ENCODE measurements at regions not wholly inside any gene's neighbourhood (a gene's known extent, or its start where the extent isn't known, plus 50 kb on each side); places are given as distances from the start of the nearest gene placed in this dataset.
A peak's percentile ranks its signal among the peaks of the same experiment; 100 is the strongest.

DNA sequence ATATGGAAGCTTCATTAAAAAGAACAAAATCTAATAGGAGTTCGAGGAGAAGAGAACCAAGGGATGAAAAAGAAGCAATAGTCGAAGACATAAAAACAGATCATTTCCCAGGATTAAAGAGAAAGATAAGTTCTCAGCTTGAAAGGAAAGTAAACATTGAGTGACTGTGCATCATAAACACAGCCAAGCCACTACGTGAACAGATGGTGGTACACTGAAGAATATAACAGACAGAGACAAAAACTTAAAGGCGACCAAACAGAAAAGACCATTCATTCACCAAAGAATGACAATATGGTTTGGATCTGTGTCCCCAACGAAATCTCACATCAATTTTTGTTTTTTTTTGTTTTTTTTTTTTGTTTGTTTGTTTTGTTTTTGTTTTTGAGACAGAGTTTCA is 210.8 kb upstream of the LINGO1 start:
- TF ChIP-seq, protein P1, sequence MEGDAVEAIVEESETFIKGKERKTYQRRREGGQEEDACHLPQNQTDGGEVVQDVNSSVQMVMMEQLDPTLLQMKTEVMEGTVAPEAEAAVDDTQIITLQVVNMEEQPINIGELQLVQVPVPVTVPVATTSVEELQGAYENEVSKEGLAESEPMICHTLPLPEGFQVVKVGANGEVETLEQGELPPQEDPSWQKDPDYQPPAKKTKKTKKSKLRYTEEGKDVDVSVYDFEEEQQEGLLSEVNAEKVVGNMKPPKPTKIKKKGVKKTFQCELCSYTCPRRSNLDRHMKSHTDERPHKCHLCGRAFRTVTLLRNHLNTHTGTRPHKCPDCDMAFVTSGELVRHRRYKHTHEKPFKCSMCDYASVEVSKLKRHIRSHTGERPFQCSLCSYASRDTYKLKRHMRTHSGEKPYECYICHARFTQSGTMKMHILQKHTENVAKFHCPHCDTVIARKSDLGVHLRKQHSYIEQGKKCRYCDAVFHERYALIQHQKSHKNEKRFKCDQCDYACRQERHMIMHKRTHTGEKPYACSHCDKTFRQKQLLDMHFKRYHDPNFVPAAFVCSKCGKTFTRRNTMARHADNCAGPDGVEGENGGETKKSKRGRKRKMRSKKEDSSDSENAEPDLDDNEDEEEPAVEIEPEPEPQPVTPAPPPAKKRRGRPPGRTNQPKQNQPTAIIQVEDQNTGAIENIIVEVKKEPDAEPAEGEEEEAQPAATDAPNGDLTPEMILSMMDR (conservative IDR thresholded peaks at IDR 0.05; ENCODE audit: control insufficient read depth, insufficient read depth, low read depth, low read length) = no peak

DNA sequence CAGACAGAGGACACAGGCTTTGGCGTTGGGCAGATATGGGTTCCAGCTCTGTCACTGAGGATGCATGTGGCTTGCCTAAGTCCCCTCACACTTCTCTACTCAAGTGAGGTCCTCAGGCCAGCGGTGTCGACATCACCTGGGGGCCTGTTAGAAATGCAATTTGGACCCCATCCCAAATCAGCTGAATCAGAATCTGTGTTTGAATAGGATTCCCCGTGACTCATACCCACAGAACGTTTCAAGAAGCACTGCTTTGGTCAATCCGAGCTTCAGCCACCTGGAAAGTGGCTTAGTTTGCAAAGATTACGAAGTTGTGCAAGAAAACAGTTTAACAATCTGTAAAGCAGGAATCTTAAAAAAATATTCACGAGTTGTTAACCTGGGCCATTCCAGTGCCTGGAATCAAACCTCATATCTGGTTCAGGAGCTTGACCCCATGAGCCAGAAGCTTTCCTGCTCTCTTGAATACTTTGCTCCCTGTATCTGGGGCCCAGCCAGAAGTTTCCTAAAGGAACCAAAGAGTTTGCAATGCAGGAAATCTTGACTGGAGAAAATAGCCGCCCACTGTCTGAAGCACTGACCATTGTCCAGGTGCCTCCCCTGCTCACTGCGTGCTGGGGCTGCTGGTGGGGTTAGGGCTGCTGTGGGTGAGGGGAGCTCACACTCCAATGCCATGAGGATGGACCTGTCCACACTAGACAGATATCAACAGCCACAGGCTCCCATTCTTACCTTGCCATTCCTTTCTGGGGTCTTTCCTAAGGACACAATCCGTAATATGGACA is 208.5 kb upstream of the LINGO1 start:
- no peak overlapping the region for H3K4me3 ChIP-seq (ENCODE audit: control insufficient read depth, low read depth, low read length)
- peak; percentile 86 for DNase-seq (ENCODE audit: low read depth)
- TF ChIP-seq, protein P1 (conservative IDR thresholded peaks at IDR 0.05; ENCODE audit: control insufficient read depth, insufficient read depth, low read depth, low read length) = no peak

More for the DNA sequence above, 210.8 kb upstream of the LINGO1 start:
- no peak for DNase-seq (ENCODE audit: low read depth)
- H3K4me3 ChIP-seq (ENCODE audit: control insufficient read depth, low read depth, low read length) = no peak overlapping the region

DNA sequence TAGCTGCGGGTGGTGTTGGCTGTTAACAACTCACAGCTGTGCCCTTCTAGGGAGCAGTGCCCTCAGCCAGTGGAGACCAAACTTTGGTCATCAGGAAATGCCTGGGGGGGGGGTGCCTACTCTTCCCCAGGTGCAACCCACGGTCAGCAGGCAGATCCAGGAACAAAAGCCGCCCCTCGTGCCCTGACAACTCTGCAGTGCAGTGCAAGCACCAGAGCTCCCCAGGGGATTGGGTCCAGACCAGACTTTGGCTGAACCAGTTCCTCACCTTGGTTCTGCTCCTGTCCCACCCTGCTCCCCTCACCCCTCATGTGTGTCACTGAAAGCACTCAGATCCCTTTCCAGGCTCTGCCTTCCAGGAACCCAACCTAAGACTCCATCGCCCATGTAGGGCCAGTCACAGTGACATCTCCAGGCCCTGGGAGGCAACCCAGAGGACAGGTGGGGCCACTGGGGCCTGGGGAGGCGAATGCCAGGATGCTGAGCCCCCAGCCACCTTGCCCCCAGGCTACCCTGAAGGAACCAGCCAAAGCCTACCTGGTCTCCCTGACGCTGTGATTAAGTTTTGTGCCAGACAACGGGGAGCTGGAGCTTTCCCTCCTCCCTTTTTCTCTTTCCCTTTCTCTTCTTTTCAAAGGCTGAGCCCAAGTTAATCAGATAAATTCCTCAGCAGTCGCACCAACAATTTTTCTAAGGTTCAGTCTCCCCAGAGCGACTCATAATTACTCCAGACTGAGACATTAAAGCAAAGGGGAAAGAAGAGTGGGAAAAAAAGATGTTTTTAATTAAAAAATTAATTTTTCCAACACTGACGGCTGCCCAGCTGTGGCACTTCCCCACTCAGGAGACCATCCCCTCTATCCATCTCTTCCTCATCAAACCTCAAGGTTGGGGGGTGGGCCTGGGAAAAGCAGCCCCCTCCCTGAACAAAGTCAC is 207.5 kb upstream of the LINGO1 start:
- TF ChIP-seq, protein P1 (conservative IDR thresholded peaks at IDR 0.05; ENCODE audit: control insufficient read depth, insufficient read depth, low read depth, low read length) = no peak
- no peak for DNase-seq (ENCODE audit: low read depth)
- no peak overlapping the region for H3K4me3 ChIP-seq (ENCODE audit: control insufficient read depth, low read depth, low read length)

DNA sequence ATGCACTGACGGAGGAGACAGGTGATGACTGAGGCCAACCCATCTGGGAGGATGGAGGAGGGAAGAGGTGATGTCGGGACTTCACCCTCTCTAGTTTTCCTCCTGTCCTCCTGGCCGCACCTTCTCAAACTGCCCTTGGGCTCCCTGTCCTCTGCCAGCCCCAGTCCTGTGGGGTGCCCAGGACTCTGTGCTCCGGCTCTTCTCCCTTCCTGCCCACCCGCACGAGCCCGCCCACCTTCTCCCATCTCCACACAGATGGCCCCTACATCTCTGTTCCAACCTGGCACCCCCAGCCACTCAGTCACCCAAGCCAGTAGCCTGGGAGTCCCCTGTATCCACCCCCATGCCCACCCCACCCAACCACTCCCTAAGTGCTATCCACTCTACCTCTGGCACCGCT is 206.7 kb upstream of the LINGO1 start:
- TF ChIP-seq, protein P1 (conservative IDR thresholded peaks at IDR 0.05; ENCODE audit: control insufficient read depth, insufficient read depth, low read depth, low read length) = no peak
- no peak overlapping the region for H3K4me3 ChIP-seq (ENCODE audit: control insufficient read depth, low read depth, low read length)
- DNase-seq (ENCODE audit: low read depth) = no peak

DNA sequence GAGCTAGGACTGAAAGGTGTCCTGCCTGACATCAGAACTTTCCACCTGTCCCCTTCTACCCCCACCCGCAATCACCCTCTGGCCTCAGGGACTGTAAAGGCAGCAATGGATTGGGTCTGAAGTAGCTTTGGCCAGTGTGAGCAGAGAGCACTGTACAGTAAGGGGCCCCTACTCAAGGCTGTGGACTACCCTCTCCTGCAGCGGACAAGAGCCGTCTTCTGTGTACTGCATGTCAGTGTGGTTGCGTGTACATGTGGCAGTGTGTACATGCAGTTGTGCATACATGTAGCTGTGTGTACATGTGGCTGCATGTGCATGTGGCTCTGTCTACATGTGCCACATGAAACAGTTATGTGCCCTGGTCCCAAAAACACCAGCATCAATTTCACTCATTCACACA is 205.9 kb upstream of the LINGO1 start:
- no peak for DNase-seq (ENCODE audit: low read depth)
- no peak overlapping the region for H3K4me3 ChIP-seq (ENCODE audit: control insufficient read depth, low read depth, low read length)
- TF ChIP-seq, protein P1 (conservative IDR thresholded peaks at IDR 0.05; ENCODE audit: control insufficient read depth, insufficient read depth, low read depth, low read length) = no peak

DNA sequence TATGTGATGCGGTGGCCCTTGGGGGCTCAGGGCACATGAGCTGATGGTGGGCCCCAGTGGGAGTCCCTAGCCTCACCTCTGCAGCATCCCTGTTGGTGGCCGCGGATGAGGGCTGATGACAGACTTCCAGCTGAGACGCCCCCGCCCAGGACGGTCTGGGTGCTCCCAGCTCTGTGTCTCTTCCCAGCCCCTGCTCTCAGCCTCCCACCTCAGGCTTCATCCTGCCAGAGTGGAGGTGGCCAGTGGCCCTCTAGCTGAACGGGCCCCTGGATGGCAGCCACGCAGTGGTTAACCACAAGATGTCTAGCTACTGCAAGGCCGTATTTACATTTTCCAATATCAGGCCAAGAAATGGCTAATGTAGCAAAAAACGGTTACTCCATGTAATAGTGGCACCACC is 205.3 kb upstream of the LINGO1 start:
- TF ChIP-seq, protein P1 (conservative IDR thresholded peaks at IDR 0.05; ENCODE audit: control insufficient read depth, insufficient read depth, low read depth, low read length) = no peak
- no peak for DNase-seq (ENCODE audit: low read depth)
- no peak overlapping the region for H3K4me3 ChIP-seq (ENCODE audit: control insufficient read depth, low read depth, low read length)

Measured in fibroblast of mammary gland (primary cell).